OCI-LY1 (cell line): ENCODE measurements at regions not wholly inside any gene's neighbourhood (a gene's known extent, or its start where the extent isn't known, plus 50 kb on each side); places are given as distances from the start of the nearest gene placed in this dataset.

ENCODE experiments used
- H2AFZ ChIP-seq: fragments of 200-600 bp; sonication (generic), shearing (Covaris generic); 2 replicates; pipeline ENCODE4 v1.6.0; 2014; ENCODE audit warnings: antibody characterized with exemption, mild to moderate bottlenecking, low read length
- H3F3A ChIP-seq: fragments of 200-600 bp; sonication (generic), shearing (Covaris generic); 2 replicates; pipeline ENCODE4 v1.6.0; 2014; ENCODE audit warnings: mild to moderate bottlenecking, antibody characterized with exemption, low read length, moderate library complexity; ENCODE audit not compliant: insufficient read depth
- H3K27ac ChIP-seq: fragments of 200-600 bp; sonication (generic); 2 replicates; pipeline ENCODE4 v1.5.1; 2014; ENCODE audit warnings: low read length, mixed run types, mild to moderate bottlenecking, low read depth; ENCODE audit not compliant: poor library complexity, severe bottlenecking
- H3K27me3 ChIP-seq: fragments of 200-600 bp; sonication (generic); 2 replicates; pipeline ENCODE4 v1.6.0; 2014; ENCODE audit warnings: antibody characterized with exemption, mild to moderate bottlenecking, low read length, moderate library complexity; ENCODE audit not compliant: insufficient read depth
- H3K36me3 ChIP-seq: fragments of 200-600 bp; sonication (generic); 2 replicates; pipeline ENCODE4 v1.6.1; 2014; ENCODE audit warnings: mild to moderate bottlenecking, antibody characterized with exemption, low read length, moderate library complexity, mixed read lengths; ENCODE audit not compliant: insufficient read depth
- H3K4me1 ChIP-seq: fragments of 200-600 bp; sonication (generic); 2 replicates; pipeline ENCODE4 v1.5.1; 2014; ENCODE audit warnings: mild to moderate bottlenecking, low read length, moderate library complexity; ENCODE audit not compliant: insufficient read depth, severe bottlenecking
- H3K4me2 ChIP-seq: fragments of 200-600 bp; sonication (generic), shearing (Covaris generic); 2 replicates; pipeline ENCODE4 v1.6.1; 2014; ENCODE audit warnings: low read length
- H3K4me3 ChIP-seq: fragments of 200-600 bp; sonication (generic); 2 replicates; pipeline ENCODE4 v1.5.1; 2014; ENCODE audit warnings: low read length, low read depth, mild to moderate bottlenecking, mixed read lengths; ENCODE audit not compliant: poor library complexity, severe bottlenecking
- H3K79me2 ChIP-seq: fragments of 200-600 bp; shearing (Covaris generic); 2 replicates; pipeline ENCODE4 v1.6.1; 2016; ENCODE audit warnings: mixed run types, low read length, mixed read lengths; ENCODE audit not compliant: insufficient read depth
- H3K9ac ChIP-seq: fragments of 200-600 bp; sonication (generic), shearing (Covaris generic); 2 replicates; pipeline ENCODE4 v1.6.1; 2014; ENCODE audit warnings: mild to moderate bottlenecking, low read length, mixed read lengths
- H3K9me2 ChIP-seq: fragments of 200-600 bp; sonication (generic), shearing (Covaris generic); 2 replicates; pipeline ENCODE4 v1.6.1; 2014; ENCODE audit warnings: low read depth, mild to moderate bottlenecking, low read length, mixed read lengths
- H3K9me3 ChIP-seq: fragments of 200-600 bp; shearing (Covaris generic); 2 replicates; pipeline ENCODE4 v1.6.1; 2014; ENCODE audit warnings: low read length, mixed read lengths
- H4K20me1 ChIP-seq: fragments of 200-600 bp; sonication (generic), shearing (Covaris generic); 2 replicates; pipeline ENCODE4 v1.6.0; 2016; ENCODE audit warnings: mild to moderate bottlenecking, low read length; ENCODE audit not compliant: insufficient read depth
- CTCF ChIP-seq: fragments of 200-600 bp; sonication (generic), shearing (Covaris generic); IDR thresholded peaks from 2 replicates; pipeline ENCODE4 v1.5.1; 2017; ENCODE audit warnings: mild to moderate bottlenecking, antibody characterized with exemption, low read length, moderate library complexity, mixed read lengths
- EZH2 ChIP-seq: fragments of 200-600 bp; sonication (generic), shearing (Covaris generic); IDR thresholded peaks from 2 replicates; pipeline ENCODE4 v1.8.0; 2017; ENCODE audit warnings: borderline replicate concordance, mixed run types, mild to moderate bottlenecking, antibody characterized with exemption, low read length, moderate library complexity, mixed read lengths

GRCh38 chr18:61606068-61606660 is 272.9 kb downstream of the CDH20 start:
- no peaks in the 10 kb centered on the region for H3K4me1 ChIP-seq

GRCh38 chr18:61605376-61606067 is 272.3 kb downstream of the CDH20 start:
- no peak overlapping the region for H3K4me3 ChIP-seq
- H3F3A ChIP-seq = no peaks in the 10 kb centered on the region
- no peaks in the 10 kb centered on the region for H3K9me3 ChIP-seq
- no peaks in the 10 kb centered on the region for H3K9me2 ChIP-seq
- no peak overlapping the region for H2AFZ ChIP-seq
- no peaks in the 10 kb centered on the region for H3K79me2 ChIP-seq
- no peaks in the 10 kb centered on the region for H3K4me1 ChIP-seq
- H3K27me3 ChIP-seq = no peaks in the 10 kb centered on the region
- no peak overlapping the region for H3K4me2 ChIP-seq
- no peaks in the 10 kb centered on the region for H3K36me3 ChIP-seq
- TF ChIP-seq EZH2 (no peak), CTCF (no peak)
- H3K9ac ChIP-seq = no peak overlapping the region
- no peak overlapping the region for H3K27ac ChIP-seq
- no peaks in the 10 kb centered on the region for H4K20me1 ChIP-seq

More at GRCh38 chr18:61606068-61606660, 272.9 kb downstream of the CDH20 start:
- no peaks in the 10 kb centered on the region for H3K9me2 ChIP-seq
- no peak overlapping the region for H3K27ac ChIP-seq
- no peak for TF ChIP-seq CTCF
- no peak for TF ChIP-seq EZH2
- H3K9me3 ChIP-seq = no peaks in the 10 kb centered on the region
- no peaks in the 10 kb centered on the region for H4K20me1 ChIP-seq
- H2AFZ ChIP-seq = no peak overlapping the region
- H3K4me2 ChIP-seq = no peak overlapping the region
- H3K36me3 ChIP-seq = no peaks in the 10 kb centered on the region
- no peaks in the 10 kb centered on the region for H3F3A ChIP-seq
- H3K27me3 ChIP-seq = no peaks in the 10 kb centered on the region
- no peak overlapping the region for H3K4me3 ChIP-seq
- H3K9ac ChIP-seq = no peak overlapping the region
- H3K79me2 ChIP-seq = no peaks in the 10 kb centered on the region
